ENCODE measurements at regions not wholly inside any gene's neighbourhood (a gene's known extent, or its start where the extent isn't known, plus 50 kb on each side); places are given as distances from the start of the nearest gene placed in this dataset.
A peak's percentile ranks its signal among the peaks of the same experiment; 100 is the strongest.

GRCh38 chr3:63067999-63068645 lies 192.9 kb upstream of the CADPS start:
- Mint-ChIP-seq H3K4me3 (no peak overlapping the region), H3K36me3 (no peaks in the 10 kb centered on the region), H3K4me1 (no peaks in the 10 kb centered on the region), H3K9me3 (no peaks in the 10 kb centered on the region), H3K27ac (no peak overlapping the region), H3K27me3 (ENCODE audit: insufficient read depth, low read depth) (peaks cover 3% of the 10 kb centered on the region)
- Histone ChIP-seq H3K79me2 (ENCODE audit: low read depth) (no peaks in the 10 kb centered on the region), H3K27me3 (no peaks in the 10 kb centered on the region), H3F3A (ENCODE audit: low read depth) (no peaks in the 10 kb centered on the region), H3K4me2 (no peak overlapping the region), H3K9ac (no peak overlapping the region), H3K4me3 (no peak overlapping the region), H3K27ac (no peak overlapping the region), H2AFZ (replicated peaks) (no peak overlapping the region), H4K20me1 (ENCODE audit: low read depth) (peaks cover 4% of the 10 kb centered on the region), H3K9me3 (ENCODE audit: low read depth) (no peaks in the 10 kb centered on the region), H3K36me3 (no peaks in the 10 kb centered on the region), H3K4me1 (no peaks in the 10 kb centered on the region)
- peak; percentile 86 for DNase-seq (ENCODE audit: low spot score)
- TF ChIP-seq EZH2 (IDR thresholded peaks at IDR 0.05) (no peak), CTCF (IDR thresholded peaks at IDR 0.05) (no peak), EZH2phosphoT487 (IDR thresholded peaks at IDR 0.05) (no peak)

- H3K36me3 ChIP-seq, result no peaks in the 10 kb centered on the region
- no peaks in the 10 kb centered on the region for H3K27me3 ChIP-seq
- H2AFZ ChIP-seq (replicated peaks), result no peak overlapping the region
- no peak overlapping the region for H3K27ac Mint-ChIP-seq
- H3K4me3 ChIP-seq, result no peak overlapping the region
- no peak overlapping the region for H3K4me3 Mint-ChIP-seq
- no peak for DNase-seq (ENCODE audit: low spot score)
- H4K20me1 ChIP-seq (ENCODE audit: low read depth), result peaks cover 4% of the 10 kb centered on the region
- no peak overlapping the region for H3K4me2 ChIP-seq
- H3F3A ChIP-seq (ENCODE audit: low read depth), result no peaks in the 10 kb centered on the region
- H3K36me3 Mint-ChIP-seq, result no peaks in the 10 kb centered on the region
- H3K27me3 Mint-ChIP-seq (ENCODE audit: insufficient read depth, low read depth), result peaks cover 3% of the 10 kb centered on the region
- H3K9me3 ChIP-seq (ENCODE audit: low read depth), result no peaks in the 10 kb centered on the region
- TF ChIP-seq EZH2 (IDR thresholded peaks at IDR 0.05) (no peak), CTCF (IDR thresholded peaks at IDR 0.05) (no peak), EZH2phosphoT487 (IDR thresholded peaks at IDR 0.05) (no peak)
- H3K9ac ChIP-seq, result no peak overlapping the region
- H3K79me2 ChIP-seq (ENCODE audit: low read depth), result no peaks in the 10 kb centered on the region
- H3K4me1 ChIP-seq, result no peaks in the 10 kb centered on the region
- H3K27ac ChIP-seq, result no peak overlapping the region
- no peaks in the 10 kb centered on the region for H3K4me1 Mint-ChIP-seq
- no peaks in the 10 kb centered on the region for H3K9me3 Mint-ChIP-seq
These were observed 194.7 kb upstream of the CADPS start for GRCh38 chr3:63069806-63070475.

- Histone ChIP-seq H3K27me3 (no peaks in the 10 kb centered on the region), H3K79me2 (ENCODE audit: low read depth) (no peaks in the 10 kb centered on the region), H3K27ac (no peak overlapping the region), H3K4me1 (no peaks in the 10 kb centered on the region), H3K9me3 (ENCODE audit: low read depth) (no peaks in the 10 kb centered on the region), H3K9ac (no peak overlapping the region), H3K4me3 (no peak overlapping the region), H3K4me2 (no peak overlapping the region), H3F3A (ENCODE audit: low read depth) (no peaks in the 10 kb centered on the region), H3K36me3 (no peaks in the 10 kb centered on the region), H4K20me1 (ENCODE audit: low read depth) (peaks cover 4% of the 10 kb centered on the region), H2AFZ (replicated peaks) (no peak overlapping the region)
- DNase-seq (ENCODE audit: low spot score), result no peak
- H3K4me1 Mint-ChIP-seq, result no peaks in the 10 kb centered on the region
- H3K9me3 Mint-ChIP-seq, result no peaks in the 10 kb centered on the region
- H3K4me3 Mint-ChIP-seq, result no peak overlapping the region
- TF ChIP-seq EZH2 (IDR thresholded peaks at IDR 0.05), result no peak
- no peak for TF ChIP-seq EZH2phosphoT487 (IDR thresholded peaks at IDR 0.05)
- TF ChIP-seq CTCF (IDR thresholded peaks at IDR 0.05), result no peak
- no peak overlapping the region for H3K27ac Mint-ChIP-seq
- H3K36me3 Mint-ChIP-seq, result no peaks in the 10 kb centered on the region
- peaks cover 3% of the 10 kb centered on the region for H3K27me3 Mint-ChIP-seq (ENCODE audit: insufficient read depth, low read depth)
These were observed 195.2 kb upstream of the CADPS start for GRCh38 chr3:63070476-63070810.

All from neural progenitor cell (in vitro differentiated cells).